Hepatocyte (in vitro differentiated cells): ENCODE measurements at regions not wholly inside any gene's neighbourhood (a gene's known extent, or its start where the extent isn't known, plus 50 kb on each side); places are given as distances from the start of the nearest gene placed in this dataset.
"Not testable (repeated sequence)": the region's sequence is repeated elsewhere in the genome, so short reads cannot be mapped to it uniquely, and the experiment has no call there.

Experiments
- EZH2 ChIP-seq: fragments of 200-600 bp; sonication (generic); IDR thresholded peaks from 2 replicates; pipeline ENCODE4 v1.6.1; 2016; ENCODE audit warnings: antibody characterized with exemption, mild to moderate bottlenecking, borderline replicate concordance
- EZH2phosphoT487 ChIP-seq: fragments of 200-600 bp; sonication (generic); IDR thresholded peaks from one replicate; pipeline ENCODE4 v1.6.1; 2018; ENCODE audit warnings: antibody characterized with exemption, mild to moderate bottlenecking, low read depth, moderate library complexity; ENCODE audit not compliant: unreplicated experiment, severe bottlenecking
- TF ChIP-seq, protein P1 (sequence below): fragments of 200-600 bp; sonication (generic); IDR thresholded peaks from 2 replicates; pipeline ENCODE4 v1.5.1; 2016; ENCODE audit warnings: antibody characterized with exemption, mild to moderate bottlenecking; ENCODE audit not compliant: poor library complexity

DNA sequence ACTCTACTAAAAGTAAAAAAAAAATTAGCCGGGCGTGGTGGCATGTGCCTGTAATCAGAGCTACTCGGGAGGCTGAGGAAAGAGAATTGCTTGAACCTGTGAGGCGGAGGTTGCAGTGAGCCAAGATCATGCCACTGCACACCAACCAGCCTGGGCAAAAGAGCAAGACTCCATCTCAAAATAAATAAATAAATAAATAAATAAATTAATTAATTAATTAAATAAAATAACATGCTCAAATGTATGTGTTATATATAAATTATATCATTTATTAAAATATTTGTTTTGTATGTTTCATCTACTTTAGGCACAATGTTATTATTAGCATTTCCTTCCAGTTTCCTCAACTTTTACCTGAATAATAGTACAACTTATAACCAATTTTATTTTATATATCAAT is 229.6 kb downstream of the ALG10 start:
- TF ChIP-seq EZH2, EZH2phosphoT487: not testable (repeated sequence)
- TF ChIP-seq, protein P1, sequence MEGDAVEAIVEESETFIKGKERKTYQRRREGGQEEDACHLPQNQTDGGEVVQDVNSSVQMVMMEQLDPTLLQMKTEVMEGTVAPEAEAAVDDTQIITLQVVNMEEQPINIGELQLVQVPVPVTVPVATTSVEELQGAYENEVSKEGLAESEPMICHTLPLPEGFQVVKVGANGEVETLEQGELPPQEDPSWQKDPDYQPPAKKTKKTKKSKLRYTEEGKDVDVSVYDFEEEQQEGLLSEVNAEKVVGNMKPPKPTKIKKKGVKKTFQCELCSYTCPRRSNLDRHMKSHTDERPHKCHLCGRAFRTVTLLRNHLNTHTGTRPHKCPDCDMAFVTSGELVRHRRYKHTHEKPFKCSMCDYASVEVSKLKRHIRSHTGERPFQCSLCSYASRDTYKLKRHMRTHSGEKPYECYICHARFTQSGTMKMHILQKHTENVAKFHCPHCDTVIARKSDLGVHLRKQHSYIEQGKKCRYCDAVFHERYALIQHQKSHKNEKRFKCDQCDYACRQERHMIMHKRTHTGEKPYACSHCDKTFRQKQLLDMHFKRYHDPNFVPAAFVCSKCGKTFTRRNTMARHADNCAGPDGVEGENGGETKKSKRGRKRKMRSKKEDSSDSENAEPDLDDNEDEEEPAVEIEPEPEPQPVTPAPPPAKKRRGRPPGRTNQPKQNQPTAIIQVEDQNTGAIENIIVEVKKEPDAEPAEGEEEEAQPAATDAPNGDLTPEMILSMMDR: not testable (repeated sequence)
